Neural progenitor cell (in vitro differentiated cells): ENCODE measurements at regions not wholly inside any gene's neighbourhood (a gene's known extent, or its start where the extent isn't known, plus 50 kb on each side); places are given as distances from the start of the nearest gene placed in this dataset.

Source experiments
- CTCF ChIP-seq: fragments of 200-600 bp; sonication (generic); IDR thresholded peaks from 2 replicates; pipeline ENCODE4 v1.5.1; 2017; ENCODE audit warnings: antibody characterized with exemption, mild to moderate bottlenecking
- EZH2 ChIP-seq: fragments of 200-600 bp; sonication (generic); IDR thresholded peaks from 2 replicates; pipeline ENCODE4 v1.6.1; 2017; ENCODE audit warnings: antibody characterized with exemption, mild to moderate bottlenecking, moderate library complexity

- TF ChIP-seq CTCF (no peak), EZH2 (no peak)
Measured at GRCh38 chr7:92925876-92926696, 89.7 kb upstream of the CDK6 start.
